A549 (cell line): ENCODE measurements at regions not wholly inside any gene's neighbourhood (a gene's known extent, or its start where the extent isn't known, plus 50 kb on each side); places are given as distances from the start of the nearest gene placed in this dataset.

ENCODE experiments used
- ATAC-seq, 2 experiments: fragments of 200-7000 bp in 1 of 2; fragments of >200 bp in 1 of 2; cut with Nextera tagmentation in 1 of 2; cut with Tn5 transposase in 1 of 2; 3 replicates each; pipeline versions ENCODE4 v1.8.0 to v1.9.1; 2018 to 2020; ENCODE audit warnings: mild to moderate bottlenecking in 1 of 2, moderate library complexity in 1 of 2
- CTCF ChIA-PET: fragments of 300-600 bp; sonication (Branson Sonifier 250); formaldehyde crosslinking; extraction: SDS; loops from one replicate; lab custom pipeline; 2021; ENCODE audit warnings: antibody characterized with exemption, inconsistent platforms; lab: Yijun Ruan, JAX
- POLR2A ChIA-PET: fragments of 350-600 bp; formaldehyde crosslinking; extraction: SDS; loops from one replicate; lab custom pipeline; 2021; ENCODE audit warnings: antibody characterized with exemption, inconsistent platforms; lab: Yijun Ruan, JAX
- DNase-seq, 2 experiments: peaks; one replicate each; pipeline versions ENCODE4 v3.0.0 to v3.0.0-alpha.2; 2011 to 2016; ENCODE audit warnings: low read depth in 1 of 2, low spot score in 1 of 2
- FAIRE-seq: peaks from 2 replicates; lab custom pipeline; 2011; peaks lifted over from hg19 to GRCh38; lab: Jason Lieb, UNC
- H3K27ac ChIP-seq, 2 experiments: fragments of >200 bp; sonication (Bioruptor Twin); formaldehyde crosslinking; 3 replicates each; pipeline ENCODE4 v1.5.1; 2016 to 2017
- H3K4me1 ChIP-seq: fragments of >200 bp; sonication (Bioruptor Twin); formaldehyde crosslinking; 3 replicates; pipeline ENCODE4 v1.6.1; 2016
- H3K4me2 ChIP-seq: fragments of >200 bp; sonication (Bioruptor Twin); formaldehyde crosslinking; 3 replicates; pipeline ENCODE4 v1.6.1; 2016
- H3K4me3 ChIP-seq: fragments of >200 bp; sonication (Bioruptor Twin); formaldehyde crosslinking; 3 replicates; pipeline ENCODE4 v1.5.1; 2016
- H3K9me3 ChIP-seq: fragments of >200 bp; sonication (Bioruptor Twin); formaldehyde crosslinking; 3 replicates; pipeline ENCODE4 v1.6.1; 2016
- ATOH8 ChIP-seq: fragments of 250-450 bp; sonication (Bioruptor Pico); IDR thresholded peaks from 2 replicates; pipeline ENCODE4 v1.5.0; 2020; ENCODE audit warnings: low read depth, mild to moderate bottlenecking, moderate library complexity
- BHLHE40 ChIP-seq: IDR thresholded peaks from 2 replicates; pipeline ENCODE4 v1.6.1; 2012; ENCODE audit warnings: low read depth, low read length, inconsistent platforms
- CBX2 ChIP-seq: fragments of 200-600 bp; sonication (generic); IDR thresholded peaks from 2 replicates; pipeline ENCODE4 v1.6.1; 2016; ENCODE audit warnings: low read depth, mild to moderate bottlenecking, borderline replicate concordance
- CEBPB ChIP-seq, 2 experiments: fragments of >200 bp in 1 of 2; sonication (Bioruptor Twin) in 1 of 2; formaldehyde crosslinking in 1 of 2; IDR thresholded peaks; 2 replicates each; pipeline ENCODE4 v1.6.1; 2012 to 2016
- CHD4 ChIP-seq: fragments of 200-600 bp; sonication (generic); IDR thresholded peaks from 2 replicates; pipeline ENCODE4 v1.6.1; 2016; ENCODE audit warnings: antibody characterized with exemption, mild to moderate bottlenecking, borderline replicate concordance
- EHF ChIP-seq: fragments of 250-450 bp; sonication (Bioruptor Pico); IDR thresholded peaks from 2 replicates; pipeline ENCODE4 v1.5.0; 2020; ENCODE audit warnings: mild to moderate bottlenecking
- ELK1 ChIP-seq: fragments of 150-350 bp; IDR thresholded peaks from 2 replicates; pipeline ENCODE4 v1.6.1; 2014; ENCODE audit warnings: low read depth, mild to moderate bottlenecking, low read length
- ESRRA ChIP-seq: fragments of 150-350 bp; IDR thresholded peaks from 2 replicates; pipeline ENCODE4 v1.6.1; 2014; ENCODE audit warnings: mild to moderate bottlenecking, low read length, borderline replicate concordance
- FOSL2 ChIP-seq, 2 experiments: fragments of 450-650 bp in 1 of 2; fragments of >200 bp in 1 of 2; sonication (Bioruptor Twin) in 1 of 2; formaldehyde crosslinking; IDR thresholded peaks; 2 replicates each; pipeline versions ENCODE4 v1.5.0 to v1.6.1; 2016 to 2020; ENCODE audit warnings: mild to moderate bottlenecking in 1 of 2, moderate library complexity in 1 of 2
- HDAC2 ChIP-seq: fragments of 200-600 bp; sonication (generic); IDR thresholded peaks from 2 replicates; pipeline ENCODE4 v1.6.1; 2016
- HEYL ChIP-seq: fragments of 250-450 bp; sonication (Bioruptor Pico); IDR thresholded peaks from 2 replicates; pipeline ENCODE4 v1.8.0; 2021; ENCODE audit warnings: mild to moderate bottlenecking, moderate library complexity
- HMGXB4 ChIP-seq: fragments of 250-450 bp; sonication (Bioruptor Pico); IDR thresholded peaks from 2 replicates; pipeline ENCODE4 v1.5.0; 2021; ENCODE audit warnings: mild to moderate bottlenecking, moderate library complexity, borderline replicate concordance
- JUN ChIP-seq, 2 experiments: fragments of >200 bp; sonication (Bioruptor Twin); formaldehyde crosslinking; IDR thresholded peaks; 2 replicates in 1 of 2; 3 replicates in 1 of 2; pipeline ENCODE4 v1.6.1; 2016 to 2017
- KDM5A ChIP-seq: fragments of 200-600 bp; sonication (generic); IDR thresholded peaks from 2 replicates; pipeline ENCODE4 v1.6.1; 2016; ENCODE audit warnings: antibody characterized with exemption, mild to moderate bottlenecking
- MAX ChIP-seq: IDR thresholded peaks from 2 replicates; pipeline ENCODE4 v1.6.1; 2012
- PBX3 ChIP-seq: IDR thresholded peaks from 2 replicates; pipeline ENCODE4 v1.6.1; 2012
- RCOR1 ChIP-seq: fragments of 150-350 bp; IDR thresholded peaks from 2 replicates; pipeline ENCODE4 v1.6.1; 2014; ENCODE audit warnings: antibody characterized with exemption, low read length, low read depth
- RFX5 ChIP-seq: fragments of 450-650 bp; IDR thresholded peaks from 2 replicates; pipeline ENCODE4 v1.7.1; 2014; ENCODE audit warnings: antibody characterized with exemption, mild to moderate bottlenecking, moderate library complexity
- RNF2 ChIP-seq: fragments of 200-600 bp; sonication (generic); IDR thresholded peaks from 2 replicates; pipeline ENCODE4 v1.6.1; 2016; ENCODE audit warnings: low read depth, mild to moderate bottlenecking, antibody characterized with exemption, moderate library complexity, borderline replicate concordance
- ZC3H11A ChIP-seq: fragments of 450-650 bp; IDR thresholded peaks from 2 replicates; pipeline ENCODE4 v1.6.1; 2014; ENCODE audit warnings: antibody characterized with exemption, mild to moderate bottlenecking
- ZSCAN20 ChIP-seq: fragments of 250-450 bp; sonication (Bioruptor Pico); IDR thresholded peaks from 2 replicates; pipeline ENCODE4 v1.8.0; 2022; ENCODE audit warnings: mild to moderate bottlenecking, moderate library complexity
- WGBS: methylation state at CpG from one replicate; pipeline ENCODE4 v1.1.6; 2017; ENCODE audit errors: missing lambda C conversion rate; 5-methylcytosine and 5-hydroxymethylcytosine counted together

GRCh38 chr5:169507051-169507450, 76.5 kb upstream of the SPDL1 start:
- Histone ChIP-seq H3K4me3 (no peak overlapping the region), H3K4me2 (no peak overlapping the region), H3K4me1 (no peaks in the 10 kb centered on the region), H3K27ac (no peak overlapping the region), H3K9me3 (no peaks in the 10 kb centered on the region)
- no peak for FAIRE-seq
- CTCF ChIA-PET = interaction anchor here (1.1 to 1.3 kb wide), 2 partner anchors 10 to 13 kb away, joined by 3 to 4 read pairs; no protein-coding TSS in a partner anchor
- no peak for ATAC-seq
- WGBS = 41% methylated on average over 1 of the region's 1 CpG
- POLR2A ChIA-PET = no interaction called here
- no peak for DNase-seq
- TF ChIP-seq ELK1 (no peak), ESRRA (no peak), RCOR1 (no peak), RFX5 (no peak), MAX (no peak)

- TF ChIP-seq BHLHE40 (no peak), ZSCAN20 (CRISPR knock-in tag) (no peak), CEBPB (IDR thresholded peaks at IDR 0.05) (no peak), ESRRA (no peak), PBX3 (no peak), ATOH8 (CRISPR knock-in tag) (no peak), RNF2 (no peak), HMGXB4 (CRISPR knock-in tag) (no peak), ZC3H11A (no peak), ELK1 (no peak), JUN (IDR thresholded peaks at IDR 0.05) (no peak), CHD4 (no peak), HDAC2 (no peak)
- ATAC-seq (no peak), DNase-seq (no peak), FAIRE-seq (no peak)
- Histone ChIP-seq H3K4me3 (no peak overlapping the region), H3K4me1 (no peaks in the 10 kb centered on the region), H3K9me3 (no peaks in the 10 kb centered on the region), H3K27ac (no peak overlapping the region), H3K4me2 (no peak overlapping the region)
- WGBS = 81% methylated on average over 5 of the region's 5 CpGs
- CTCF ChIA-PET = no interaction called here
- POLR2A ChIA-PET = no interaction called here
Observed at GRCh38 chr5:169503886-169504285, 79.7 kb upstream of the SPDL1 start.

GRCh38 chr5:169499990-169500505, 83.5 kb upstream of the SPDL1 start:
- ATAC-seq (no peak), DNase-seq (no peak), FAIRE-seq (no peak)
- H3K4me3 ChIP-seq = no peak overlapping the region
- no peaks in the 10 kb centered on the region for H3K4me1 ChIP-seq
- WGBS = 60% methylated on average over 2 of the region's 2 CpGs
- H3K9me3 ChIP-seq = no peaks in the 10 kb centered on the region
- POLR2A ChIA-PET = no interaction called here
- CTCF ChIA-PET = no interaction called here
- TF ChIP-seq JUN (IDR thresholded peaks at IDR 0.05) (no peak), EHF (no peak), KDM5A (no peak), CBX2 (no peak), FOSL2 (IDR thresholded peaks at IDR 0.05) (no peak), FOSL2 (CRISPR knock-in tag; IDR thresholded peaks at IDR 0.05) (no peak), HEYL (no peak)
- H3K27ac ChIP-seq = no peak overlapping the region
- H3K4me2 ChIP-seq = no peak overlapping the region
